PC-3 (cell line): ENCODE measurements at regions not wholly inside any gene's neighbourhood (a gene's known extent, or its start where the extent isn't known, plus 50 kb on each side); places are given as distances from the start of the nearest gene placed in this dataset.

Source experiments
- ATAC-seq: fragments of 200-7000 bp; cut with Tn5 transposase; 2 replicates; pipeline ENCODE4 v1.9.1; 2020; ENCODE audit warnings: mild to moderate bottlenecking, moderate library complexity
- BruUV-seq: library from RNA; stranded (reverse); fragments of 400-500 nt; replicated peaks from 2 replicates; lab custom pipeline; 2021; lab: Mats Ljungman, UMichigan
- CTCF ChIA-PET: fragments of 300-600 bp; sonication (Branson Sonifier 250); formaldehyde crosslinking; loops from one replicate; lab custom pipeline; 2022; ENCODE audit warnings: antibody characterized with exemption; lab: Charles Lee
- POLR2A ChIA-PET: fragments of 300-600 bp; sonication (Branson Sonifier 250); formaldehyde crosslinking; loops from one replicate; lab custom pipeline; 2022; ENCODE audit warnings: antibody characterized with exemption; ENCODE audit not compliant: unreplicated experiment; lab: Charles Lee
- DNase-seq: peaks from one replicate; pipeline ENCODE4 v3.0.0-alpha.2; 2015
- H2AFZ ChIP-seq: fragments of 300-600 bp; sonication (generic); 2 replicates; pipeline ENCODE4 v1.6.0; 2016; ENCODE audit warnings: antibody characterized with exemption, low read length
- H3F3A ChIP-seq: fragments of 300-600 bp; sonication (generic); one replicate; pipeline ENCODE4 v1.6.0; 2017; ENCODE audit warnings: antibody characterized with exemption, low read length, control low read depth, mild to moderate bottlenecking; ENCODE audit not compliant: unreplicated experiment
- H3K27ac ChIP-seq: fragments of 300-600 bp; sonication (generic); 2 replicates; pipeline ENCODE4 v1.5.1; 2016; ENCODE audit warnings: mild to moderate bottlenecking, low read length
- H3K27me3 ChIP-seq: fragments of 300-600 bp; sonication (generic); 2 replicates; pipeline ENCODE4 v1.6.1; 2016; ENCODE audit warnings: low read length, mixed read lengths
- H3K36me3 ChIP-seq: fragments of 300-600 bp; sonication (generic); 2 replicates; pipeline ENCODE4 v1.6.1; 2016; ENCODE audit warnings: low read depth, mixed run types, low read length, mixed read lengths
- H3K4me1 ChIP-seq: fragments of 300-600 bp; sonication (generic); 2 replicates; pipeline ENCODE4 v1.5.1; 2016; ENCODE audit warnings: low read length; ENCODE audit not compliant: insufficient read depth
- H3K4me2 ChIP-seq: fragments of 300-600 bp; sonication (generic); 2 replicates; pipeline ENCODE4 v1.6.0; 2016; ENCODE audit warnings: low read length
- H3K4me3 ChIP-seq: fragments of 300-600 bp; sonication (generic); 2 replicates; pipeline ENCODE4 v1.5.1; 2016; ENCODE audit warnings: mild to moderate bottlenecking, low read length, mixed read lengths
- H3K79me2 ChIP-seq: fragments of 300-600 bp; sonication (generic); 2 replicates; pipeline ENCODE4 v1.6.1; 2017; ENCODE audit warnings: low read length, mixed read lengths
- H3K9ac ChIP-seq: fragments of 300-600 bp; sonication (generic); 2 replicates; pipeline ENCODE4 v1.6.0; 2016; ENCODE audit warnings: mild to moderate bottlenecking, low read length
- H3K9me2 ChIP-seq: fragments of 300-600 bp; sonication (generic); replicated peaks from 2 replicates; pipeline ENCODE4 v1.6.1; 2016; ENCODE audit warnings: mixed run types, low read length, mixed read lengths
- H3K9me3 ChIP-seq: fragments of 300-600 bp; sonication (generic); 2 replicates; pipeline ENCODE4 v1.6.1; 2016; ENCODE audit warnings: low read length, mixed read lengths
- H4K20me1 ChIP-seq: fragments of 300-600 bp; sonication (generic); 2 replicates; pipeline ENCODE4 v1.6.1; 2016; ENCODE audit warnings: low read length, mixed read lengths
- CTCF ChIP-seq: fragments of 300-600 bp; sonication (generic); conservative IDR thresholded peaks from 2 replicates; pipeline ENCODE4 v1.5.1; 2017; ENCODE audit warnings: antibody characterized with exemption, low read depth, mild to moderate bottlenecking, low read length
- EZH2 ChIP-seq: fragments of 300-600 bp; sonication (generic); IDR thresholded peaks from one replicate; pipeline ENCODE4 v1.6.1; 2017; ENCODE audit warnings: antibody characterized with exemption, mild to moderate bottlenecking, low read length; ENCODE audit not compliant: unreplicated experiment
- EZH2phosphoT487 ChIP-seq: fragments of 300-600 bp; sonication (generic); IDR thresholded peaks from 2 replicates; pipeline ENCODE4 v1.6.1; 2018; ENCODE audit warnings: mild to moderate bottlenecking, antibody characterized with exemption, low read length, borderline replicate concordance
- intact Hi-C: fragments of 100-400 bp; cut with micrococcal nuclease; formaldehyde crosslinking; loops from 2 replicates; pipeline ENCODE4 v1.9.0; 2023

- no peaks in the 10 kb centered on the region for H3K36me3 ChIP-seq
- CTCF ChIA-PET, result no interaction called here
- H3K9me2 ChIP-seq, result no peaks in the 10 kb centered on the region
- BruUV-seq, result no TSS peak
- no peak overlapping the region for H3K27ac ChIP-seq
- POLR2A ChIA-PET, result no interaction called here
- peaks cover 17% of the 10 kb centered on the region for H3K4me1 ChIP-seq
- H3K9me3 ChIP-seq, result no peaks in the 10 kb centered on the region
- H4K20me1 ChIP-seq, result no peaks in the 10 kb centered on the region
- no peak for TF ChIP-seq EZH2phosphoT487
- no peak for TF ChIP-seq EZH2
- TF ChIP-seq CTCF, result no peak
- no peaks in the 10 kb centered on the region for H3F3A ChIP-seq
- H3K4me3 ChIP-seq, result no peak overlapping the region
- no peak overlapping the region for H3K4me2 ChIP-seq
- peak overlapping the region; percentile 12 for H2AFZ ChIP-seq
- intact Hi-C loops, result no loop called here
- peak; percentile 50 for ATAC-seq
- H3K79me2 ChIP-seq, result no peaks in the 10 kb centered on the region
- DNase-seq, result peak; percentile 43
- no peak overlapping the region for H3K9ac ChIP-seq
- no peaks in the 10 kb centered on the region for H3K27me3 ChIP-seq
These were observed 230.8 kb downstream of the BCAS1 start for GRCh38 chr20:53839423-53840176.

- H3K4me2 ChIP-seq, result no peak overlapping the region
- intact Hi-C loops, result no loop called here
These were observed 232.0 kb downstream of the BCAS1 start for GRCh38 chr20:53838311-53838868.

More at GRCh38 chr20:53838311-53838868, 232.0 kb downstream of the BCAS1 start:
- ChIA-PET CTCF (no interaction called here), POLR2A (no interaction called here)
- Histone ChIP-seq H3K4me1 (peaks cover 23% of the 10 kb centered on the region), H3K27me3 (no peaks in the 10 kb centered on the region), H3K9ac (no peak overlapping the region), H3F3A (no peaks in the 10 kb centered on the region), H3K79me2 (no peaks in the 10 kb centered on the region), H3K27ac (no peak overlapping the region), H2AFZ (no peak overlapping the region), H4K20me1 (no peaks in the 10 kb centered on the region), H3K4me3 (no peak overlapping the region), H3K9me2 (no peaks in the 10 kb centered on the region), H3K9me3 (no peaks in the 10 kb centered on the region), H3K36me3 (no peaks in the 10 kb centered on the region)
- BruUV-seq, result no TSS peak
- TF ChIP-seq CTCF (no peak), EZH2 (no peak), EZH2phosphoT487 (no peak)
- ATAC-seq (no peak), DNase-seq (no peak)
